Upper lobe of left lung (tissue), 4 donors: ENCODE measurements at regions not wholly inside any gene's neighbourhood (a gene's known extent, or its start where the extent isn't known, plus 50 kb on each side); places are given as distances from the start of the nearest gene placed in this dataset.

Experiments
- EP300 ChIP-seq, 4 donors: sonication (generic); formaldehyde crosslinking; IDR thresholded peaks; one replicate each; pipeline ENCODE4 v1.5.1; 2017; ENCODE audit warnings: antibody characterized with exemption in 4 of 4, control low read depth in 2 of 4
- POLR2A ChIP-seq, 4 donors: fragments of 450-650 bp; IDR thresholded peaks; one replicate each; pipeline ENCODE4 v1.5.1; 2016 to 2017; ENCODE audit warnings: antibody characterized with exemption in 4 of 4, mild to moderate bottlenecking in 2 of 4
- POLR2AphosphoS5 ChIP-seq, 2 donors: sonication (generic); formaldehyde crosslinking; IDR thresholded peaks; one replicate each; pipeline ENCODE4 v1.5.1; 2017; ENCODE audit warnings: antibody characterized with exemption in 2 of 2
- TF ChIP-seq, protein P1 (sequence below), 6 experiments: fragments of 450-650 bp in 4 of 6; fragments of 200-600 bp in 2 of 6; sonication (generic) in 2 of 6; IDR thresholded peaks; one replicate each; pipeline ENCODE4 v1.5.1; 2016 to 2019; ENCODE audit warnings: antibody characterized with exemption in 6 of 6

DNA sequence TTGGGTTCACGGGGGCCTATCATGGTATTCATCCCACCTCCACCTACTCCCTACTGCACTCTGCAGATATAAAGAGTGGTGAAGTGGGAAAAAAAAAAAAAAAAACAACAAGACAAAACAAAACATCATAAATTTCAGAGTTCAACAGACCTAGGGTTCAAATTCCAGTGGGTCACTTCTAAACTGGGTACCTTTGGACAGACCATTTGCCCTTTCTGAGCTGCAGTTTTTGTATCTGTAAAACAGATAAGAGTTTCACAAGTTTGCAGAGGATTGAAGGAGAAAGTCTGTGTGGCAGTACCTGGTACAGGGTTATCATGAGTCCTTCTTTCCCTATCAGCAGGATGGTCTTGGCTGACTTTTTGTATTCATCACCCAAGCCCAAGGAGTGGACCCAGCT, 211.2 kb upstream of the EEA1 start:
- TF ChIP-seq POLR2A (IDR thresholded peaks at IDR 0.05) (no peak), EP300 (IDR thresholded peaks at IDR 0.05) (no peak), POLR2AphosphoS5 (IDR thresholded peaks at IDR 0.05) (no peak)
- TF ChIP-seq, protein P1, sequence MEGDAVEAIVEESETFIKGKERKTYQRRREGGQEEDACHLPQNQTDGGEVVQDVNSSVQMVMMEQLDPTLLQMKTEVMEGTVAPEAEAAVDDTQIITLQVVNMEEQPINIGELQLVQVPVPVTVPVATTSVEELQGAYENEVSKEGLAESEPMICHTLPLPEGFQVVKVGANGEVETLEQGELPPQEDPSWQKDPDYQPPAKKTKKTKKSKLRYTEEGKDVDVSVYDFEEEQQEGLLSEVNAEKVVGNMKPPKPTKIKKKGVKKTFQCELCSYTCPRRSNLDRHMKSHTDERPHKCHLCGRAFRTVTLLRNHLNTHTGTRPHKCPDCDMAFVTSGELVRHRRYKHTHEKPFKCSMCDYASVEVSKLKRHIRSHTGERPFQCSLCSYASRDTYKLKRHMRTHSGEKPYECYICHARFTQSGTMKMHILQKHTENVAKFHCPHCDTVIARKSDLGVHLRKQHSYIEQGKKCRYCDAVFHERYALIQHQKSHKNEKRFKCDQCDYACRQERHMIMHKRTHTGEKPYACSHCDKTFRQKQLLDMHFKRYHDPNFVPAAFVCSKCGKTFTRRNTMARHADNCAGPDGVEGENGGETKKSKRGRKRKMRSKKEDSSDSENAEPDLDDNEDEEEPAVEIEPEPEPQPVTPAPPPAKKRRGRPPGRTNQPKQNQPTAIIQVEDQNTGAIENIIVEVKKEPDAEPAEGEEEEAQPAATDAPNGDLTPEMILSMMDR (IDR thresholded peaks at IDR 0.05), result no peak
